ENCODE measurements at regions not wholly inside any gene's neighbourhood (a gene's known extent, or its start where the extent isn't known, plus 50 kb on each side); places are given as distances from the start of the nearest gene placed in this dataset.

- intact Hi-C loops (cut with DNase I; ENCODE audit: low total_unique reads): no loop called here
- TF ChIP-seq, protein P1, sequence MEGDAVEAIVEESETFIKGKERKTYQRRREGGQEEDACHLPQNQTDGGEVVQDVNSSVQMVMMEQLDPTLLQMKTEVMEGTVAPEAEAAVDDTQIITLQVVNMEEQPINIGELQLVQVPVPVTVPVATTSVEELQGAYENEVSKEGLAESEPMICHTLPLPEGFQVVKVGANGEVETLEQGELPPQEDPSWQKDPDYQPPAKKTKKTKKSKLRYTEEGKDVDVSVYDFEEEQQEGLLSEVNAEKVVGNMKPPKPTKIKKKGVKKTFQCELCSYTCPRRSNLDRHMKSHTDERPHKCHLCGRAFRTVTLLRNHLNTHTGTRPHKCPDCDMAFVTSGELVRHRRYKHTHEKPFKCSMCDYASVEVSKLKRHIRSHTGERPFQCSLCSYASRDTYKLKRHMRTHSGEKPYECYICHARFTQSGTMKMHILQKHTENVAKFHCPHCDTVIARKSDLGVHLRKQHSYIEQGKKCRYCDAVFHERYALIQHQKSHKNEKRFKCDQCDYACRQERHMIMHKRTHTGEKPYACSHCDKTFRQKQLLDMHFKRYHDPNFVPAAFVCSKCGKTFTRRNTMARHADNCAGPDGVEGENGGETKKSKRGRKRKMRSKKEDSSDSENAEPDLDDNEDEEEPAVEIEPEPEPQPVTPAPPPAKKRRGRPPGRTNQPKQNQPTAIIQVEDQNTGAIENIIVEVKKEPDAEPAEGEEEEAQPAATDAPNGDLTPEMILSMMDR (IDR thresholded peaks at IDR 0.05): no peak
- TF ChIP-seq POLR2AphosphoS5 (IDR thresholded peaks at IDR 0.05) (no peak), POLR2A (IDR thresholded peaks at IDR 0.05) (no peak)
- no peak for DNase-seq (ENCODE audit: low spot score in 2 of 2)
- Histone ChIP-seq H3K27ac (no peak overlapping the region), H3K4me1 (no peaks in the 10 kb centered on the region), H3K9me3 (no peaks in the 10 kb centered on the region), H3K36me3 (no peaks in the 10 kb centered on the region), H3K27me3 (no peaks in the 10 kb centered on the region), H3K4me3 (no peak overlapping the region)
These were observed 398.4 kb upstream of the NR2F2 start for GRCh38 chr15:95932141-95932540.

GRCh38 chr15:95932676-95933075 lies 397.8 kb upstream of the NR2F2 start:
- no peak for DNase-seq (ENCODE audit: low spot score in 2 of 2)
- Histone ChIP-seq H3K27me3 (no peaks in the 10 kb centered on the region), H3K4me3 (no peak overlapping the region), H3K9me3 (no peaks in the 10 kb centered on the region), H3K4me1 (no peaks in the 10 kb centered on the region), H3K36me3 (no peaks in the 10 kb centered on the region), H3K27ac (no peak overlapping the region)
- intact Hi-C loops (cut with DNase I; ENCODE audit: low total_unique reads): no loop called here
- TF ChIP-seq POLR2A (IDR thresholded peaks at IDR 0.05) (no peak), POLR2AphosphoS5 (IDR thresholded peaks at IDR 0.05) (no peak)
- TF ChIP-seq, protein P1 (IDR thresholded peaks at IDR 0.05): no peak

DNA sequence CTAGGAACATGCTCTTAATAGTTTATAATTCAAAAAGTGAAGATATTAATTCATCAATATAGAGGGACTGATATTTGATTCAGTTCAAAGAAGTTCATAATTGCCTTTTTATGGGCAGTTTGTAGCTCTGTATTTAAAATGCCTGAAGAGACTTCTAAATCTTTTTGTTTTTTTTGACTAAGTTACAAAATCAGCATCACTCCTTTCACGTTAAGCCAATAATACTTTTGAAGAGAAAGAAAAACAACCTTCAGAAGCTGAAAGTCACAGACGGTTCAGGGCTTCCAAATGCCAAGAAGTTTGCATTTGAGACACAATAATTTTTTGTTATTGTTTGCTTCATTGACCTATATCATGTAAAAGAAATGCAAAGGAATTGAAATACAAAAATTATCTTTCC lies 394.6 kb upstream of the NR2F2 start:
- Histone ChIP-seq H3K4me1 (no peaks in the 10 kb centered on the region), H3K9me3 (no peaks in the 10 kb centered on the region), H3K4me3 (no peak overlapping the region), H3K27me3 (no peaks in the 10 kb centered on the region), H3K36me3 (no peaks in the 10 kb centered on the region), H3K27ac (no peak overlapping the region)
- TF ChIP-seq POLR2AphosphoS5 (IDR thresholded peaks at IDR 0.05) (no peak), POLR2A (IDR thresholded peaks at IDR 0.05) (no peak)
- TF ChIP-seq, protein P1 (IDR thresholded peaks at IDR 0.05): no peak
- intact Hi-C loops (cut with DNase I; ENCODE audit: low total_unique reads): no loop called here
- DNase-seq (ENCODE audit: low spot score in 2 of 2): no peak

- Histone ChIP-seq H3K4me3 (no peak overlapping the region), H3K27me3 (no peaks in the 10 kb centered on the region), H3K27ac (no peak overlapping the region), H3K9me3 (no peaks in the 10 kb centered on the region), H3K4me1 (no peaks in the 10 kb centered on the region), H3K36me3 (no peaks in the 10 kb centered on the region)
- no peak for DNase-seq (ENCODE audit: low spot score in 2 of 2)
- TF ChIP-seq, protein P1 (IDR thresholded peaks at IDR 0.05): no peak
- TF ChIP-seq POLR2AphosphoS5 (IDR thresholded peaks at IDR 0.05) (no peak), POLR2A (IDR thresholded peaks at IDR 0.05) (no peak)
- intact Hi-C loops (cut with DNase I; ENCODE audit: low total_unique reads): no loop called here
These were observed 393.4 kb upstream of the NR2F2 start for GRCh38 chr15:95937128-95937528.

DNA sequence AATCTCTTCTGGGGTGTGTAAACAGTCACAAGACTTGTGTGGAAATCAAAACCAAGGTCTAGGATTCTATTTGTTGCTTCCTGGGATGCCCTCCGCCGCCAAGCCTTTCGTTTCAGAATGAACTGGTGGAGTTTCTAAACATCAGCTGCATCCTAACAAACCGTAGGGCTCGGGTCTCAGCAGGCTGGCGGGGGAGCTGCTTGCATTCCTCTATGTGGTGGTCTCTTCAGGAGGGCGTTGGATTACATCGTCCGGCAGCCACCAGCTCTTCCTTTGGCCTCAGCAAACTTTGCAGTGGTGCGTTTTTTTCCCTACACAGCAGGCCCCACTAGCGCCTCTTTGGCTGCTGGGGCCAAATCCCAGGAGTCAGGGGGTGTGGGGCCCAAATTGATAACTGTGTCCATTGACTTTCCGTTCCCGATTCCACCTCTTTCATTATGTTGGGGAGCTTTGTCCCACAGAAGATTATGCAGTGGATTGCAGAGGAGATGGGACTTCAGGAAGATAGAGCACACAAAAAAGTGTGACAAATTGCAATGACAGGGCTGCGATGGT lies 390.0 kb upstream of the NR2F2 start:
- DNase-seq (ENCODE audit: low spot score in 2 of 2): no peak
- Histone ChIP-seq H3K4me3 (no peak overlapping the region), H3K4me1 (no peaks in the 10 kb centered on the region), H3K36me3 (no peaks in the 10 kb centered on the region), H3K27ac (no peak overlapping the region), H3K9me3 (no peaks in the 10 kb centered on the region), H3K27me3 (no peaks in the 10 kb centered on the region)
- intact Hi-C loops (cut with DNase I; ENCODE audit: low total_unique reads): no loop called here
- TF ChIP-seq POLR2A (IDR thresholded peaks at IDR 0.05) (no peak), POLR2AphosphoS5 (IDR thresholded peaks at IDR 0.05) (no peak)
- TF ChIP-seq, protein P1 (IDR thresholded peaks at IDR 0.05): no peak
